Lung (tissue), 11 donors: ENCODE measurements at regions not wholly inside any gene's neighbourhood (a gene's known extent, or its start where the extent isn't known, plus 50 kb on each side); places are given as distances from the start of the nearest gene placed in this dataset.
"Not testable (repeated sequence)": the region's sequence is repeated elsewhere in the genome, so short reads cannot be mapped to it uniquely, and the experiment has no call there.

Experiments used
- ATAC-seq: fragments of 200-7000 bp; cut with Tn5 transposase; one replicate; pipeline ENCODE4 v1.9.1; 2020; ENCODE audit warnings: moderate number of reproducible peaks; ENCODE audit not compliant: insufficient read depth, low FRiP score
- DNase-seq, 3 donors: peaks; one replicate each; pipeline ENCODE4 v3.0.0-alpha.2; 2013 to 2017
- H3K27ac ChIP-seq, 2 donors: one replicate each; pipeline ENCODE4 v1.5.1; 2013; ENCODE audit warnings: mild to moderate bottlenecking in 2 of 2, moderate library complexity in 2 of 2, control low read depth in 1 of 2, inconsistent platforms in 1 of 2, low read depth in 1 of 2, low read length in 1 of 2
- H3K27me3 ChIP-seq, 3 donors: one replicate each; pipeline ENCODE4 v1.5.1; 2013; ENCODE audit warnings: low read length in 2 of 3; ENCODE audit not compliant: control insufficient read depth in 3 of 3, insufficient read depth in 3 of 3
- H3K36me3 ChIP-seq, 4 donors: one replicate each; pipeline ENCODE4 v1.5.1; 2013; ENCODE audit warnings: low read length in 4 of 4, mild to moderate bottlenecking in 1 of 4, moderate library complexity in 1 of 4; ENCODE audit not compliant: control insufficient read depth in 4 of 4, insufficient read depth in 4 of 4
- H3K4me1 ChIP-seq, 5 donors: one replicate each; pipeline ENCODE4 v1.5.1; 2013; ENCODE audit warnings: low read length in 5 of 5, mild to moderate bottlenecking in 2 of 5, moderate library complexity in 1 of 5; ENCODE audit not compliant: control insufficient read depth in 5 of 5, insufficient read depth in 5 of 5
- H3K4me3 ChIP-seq: one replicate; pipeline ENCODE4 v1.5.1; 2013; ENCODE audit warnings: mild to moderate bottlenecking, control low read depth, moderate library complexity
- H3K9ac ChIP-seq, 2 donors: one replicate each; pipeline ENCODE4 v1.5.1; 2013; ENCODE audit warnings: low read length in 2 of 2, control low read depth in 1 of 2; ENCODE audit not compliant: insufficient read depth in 1 of 2
- H3K9me3 ChIP-seq, 4 donors: one replicate each; pipeline ENCODE4 v1.5.1; 2013; ENCODE audit warnings: low read length in 3 of 4, mild to moderate bottlenecking in 1 of 4, moderate library complexity in 1 of 4; ENCODE audit not compliant: control insufficient read depth in 4 of 4, insufficient read depth in 3 of 4
- CTCF ChIP-seq: IDR thresholded peaks from 2 replicates; pipeline ENCODE4 v1.5.1; 2012; ENCODE audit warnings: mild to moderate bottlenecking; ENCODE audit errors: control extremely low read depth, extremely low read depth
- WGBS, 2 donors: extraction: QIAGEN DNeasy Blood & Tissue Kit; methylation state at CpG; one replicate each; pipeline ENCODE4 v1.1.7; 2013; 5-methylcytosine and 5-hydroxymethylcytosine counted together
- donor health status: control.
- donor health status: control.
- donor health status: Bipolar disorder and iron deficiency.
- donor health status: healthy.
- donor health status: DM: yes; HTN: yes; CAD: no.

- Histone ChIP-seq H3K9ac (no peak overlapping the region), H3K27me3 (no peaks in the 10 kb centered on the region), H3K27ac (no peak overlapping the region), H3K36me3 (no peaks in the 10 kb centered on the region), H3K9me3 (no peaks in the 10 kb centered on the region), H3K4me1 (peaks cover 0 to 8% (median 0%) of the 10 kb centered on the region in 5 donors), H3K4me3 (no peak overlapping the region)
- TF ChIP-seq CTCF = no peak
- DNase-seq = no peak
- 66 to 79% methylated on average over 11 of the region's 11 CpGs for WGBS, 2 donors
- ATAC-seq = no peak
These were observed 270.8 kb downstream of the SPRY2 start for GRCh38 chr13:80070024-80070703.

GRCh38 chr13:80069374-80069773 lies 271.6 kb downstream of the SPRY2 start:
- H3K4me3 ChIP-seq = no peak overlapping the region
- TF ChIP-seq CTCF = no peak
- H3K27ac ChIP-seq = no peak overlapping the region
- WGBS, 2 donors = 94 to 96% methylated on average over 3 of the region's 3 CpGs
- H3K4me1 ChIP-seq = peaks cover 0 to 8% (median 0%) of the 10 kb centered on the region in 5 donors
- H3K36me3 ChIP-seq = no peaks in the 10 kb centered on the region
- DNase-seq = no peak
- no peak for ATAC-seq
- H3K9me3 ChIP-seq = no peaks in the 10 kb centered on the region
- H3K27me3 ChIP-seq = no peaks in the 10 kb centered on the region
- no peak overlapping the region for H3K9ac ChIP-seq

DNA sequence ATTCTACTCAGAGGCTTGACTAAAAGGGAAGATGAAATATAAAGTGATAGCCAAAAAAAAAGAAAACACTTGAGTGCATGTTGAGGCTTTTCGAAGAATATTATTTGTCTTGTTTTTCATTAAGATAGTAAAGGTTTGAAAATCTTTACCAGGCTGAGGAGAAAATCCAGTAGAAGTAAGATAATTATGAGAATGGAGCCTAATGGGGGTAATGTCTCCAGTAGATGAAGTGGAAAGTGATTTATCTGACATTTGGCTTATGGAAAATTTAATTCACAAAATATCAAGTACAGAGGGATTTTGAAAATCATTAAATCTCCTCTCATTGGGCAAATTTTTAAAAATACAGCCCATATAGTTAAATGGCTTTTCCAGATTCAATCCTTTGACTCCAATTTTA lies 274.9 kb downstream of the SPRY2 start:
- no peak for ATAC-seq
- peaks cover 0 to 8% (median 0%) of the 10 kb centered on the region in 5 donors for H3K4me1 ChIP-seq
- peak in 2 of 3 donors; percentile 94 for DNase-seq

GRCh38 chr13:80062416-80062815 lies 278.5 kb downstream of the SPRY2 start:
- not testable (repeated sequence) for H3K9ac ChIP-seq, H3K27ac ChIP-seq, H3K36me3 ChIP-seq, H3K4me3 ChIP-seq, H3K9me3 ChIP-seq, DNase-seq, H3K4me1 ChIP-seq, H3K27me3 ChIP-seq, ATAC-seq

More for the DNA sequence above, 274.9 kb downstream of the SPRY2 start:
- H3K9me3 ChIP-seq = peaks cover 0 to 2% (median 0%) of the 10 kb centered on the region in 4 donors
- H3K4me3 ChIP-seq = no peak overlapping the region
- H3K36me3 ChIP-seq = no peaks in the 10 kb centered on the region
- no peak overlapping the region for H3K27ac ChIP-seq
- no peak overlapping the region for H3K9ac ChIP-seq
- WGBS, 2 donors = 26 to 90% methylated on average over 1 of the region's 1 CpG
- no peaks in the 10 kb centered on the region for H3K27me3 ChIP-seq
- no peak for TF ChIP-seq CTCF
